Anterior cingulate cortex (tissue), 58 donors: ENCODE measurements at regions not wholly inside any gene's neighbourhood (a gene's known extent, or its start where the extent isn't known, plus 50 kb on each side); places are given as distances from the start of the nearest gene placed in this dataset.
"Not testable (repeated sequence)": the region's sequence is repeated elsewhere in the genome, so short reads cannot be mapped to it uniquely, and the experiment has no call there.

ENCODE experiments used
- DNase-seq, 58 donors: peaks; one replicate each; lab custom pipeline; 2025; lab: John Stamatoyannopoulos, UW

DNA sequence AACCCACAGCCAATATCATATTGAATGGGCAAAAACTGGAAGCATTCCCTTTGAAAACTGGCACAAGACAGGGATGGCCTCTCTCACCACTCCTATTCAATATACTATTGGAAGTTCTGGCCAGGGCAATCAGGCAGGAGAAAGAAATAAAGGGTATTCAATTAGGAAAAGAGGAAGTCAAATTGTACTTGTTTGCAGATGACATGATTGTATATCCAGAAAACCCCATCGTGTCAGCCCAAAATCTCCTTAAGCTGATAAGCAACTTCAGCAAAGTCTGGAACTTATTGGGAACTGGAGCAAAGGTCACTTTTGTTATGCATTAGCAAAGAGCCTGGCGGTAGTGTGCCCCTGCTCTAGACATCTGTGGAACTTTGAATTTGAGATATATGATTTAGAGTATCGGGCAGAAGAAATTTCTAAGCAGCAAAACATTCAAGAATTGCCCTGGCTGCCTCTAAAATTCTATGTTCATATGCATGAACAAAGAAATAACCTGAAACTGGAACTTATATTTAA, 53.4 kb upstream of the PSMA1 start:
- not testable (repeated sequence) for DNase-seq

GRCh38 chr11:14577292-14577691, 57.1 kb upstream of the PSMA1 start:
- no peak for DNase-seq

DNA sequence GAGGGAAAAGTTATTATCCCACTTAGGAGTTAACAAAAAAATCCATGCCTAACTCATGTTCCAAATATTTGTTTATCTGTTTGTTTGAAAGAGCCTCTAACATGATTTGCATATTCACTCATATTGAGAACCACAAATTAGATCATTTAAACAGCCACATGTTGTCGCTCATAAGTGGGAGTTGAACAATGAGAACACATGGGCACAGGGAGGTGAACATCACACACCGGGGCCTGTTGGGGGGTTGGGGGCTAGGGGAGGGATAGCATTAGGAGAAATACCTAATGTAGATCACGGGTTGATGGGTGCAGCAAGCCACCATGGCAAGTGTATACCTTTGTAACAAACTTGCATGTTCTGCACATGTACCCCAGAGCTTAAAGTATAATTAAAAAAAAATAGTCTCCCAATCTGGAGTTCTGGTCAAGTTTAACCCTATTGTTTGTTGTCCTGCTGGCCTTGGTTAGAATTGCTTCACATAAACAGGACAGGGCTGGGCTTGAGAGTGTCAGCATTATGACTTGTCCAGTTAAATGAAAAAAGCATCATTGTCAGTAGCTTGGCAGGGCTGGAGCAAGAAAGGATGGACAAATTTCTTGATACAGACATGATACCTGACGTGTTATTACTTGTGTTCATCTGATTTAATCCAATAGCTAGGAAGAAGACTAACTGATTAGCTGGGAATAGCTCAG, 57.8 kb upstream of the PSMA1 start:
- DNase-seq = no peak

DNA sequence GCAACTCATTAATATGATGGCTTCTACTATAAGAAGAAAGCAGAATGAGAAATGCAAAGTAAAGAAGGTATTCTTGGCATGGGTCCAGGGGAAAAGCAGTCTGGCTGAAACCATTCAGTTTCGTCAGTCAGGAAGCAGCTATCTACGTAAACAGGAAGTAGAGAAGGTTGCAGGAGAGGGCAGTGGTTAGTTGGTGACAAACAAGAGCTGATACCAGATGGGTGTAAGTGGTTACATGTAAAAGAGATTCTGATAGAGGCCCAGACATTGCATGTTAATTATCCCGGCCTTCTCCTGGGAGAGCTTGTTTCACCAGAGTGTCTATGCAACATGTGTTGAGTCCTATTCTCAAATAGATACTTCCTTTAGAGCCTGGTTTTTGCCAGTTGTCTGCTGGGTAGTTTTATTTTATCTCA, 58.4 kb upstream of the PSMA1 start:
- DNase-seq = peak in 2 of 58 donors; percentile 4 to 5

DNA sequence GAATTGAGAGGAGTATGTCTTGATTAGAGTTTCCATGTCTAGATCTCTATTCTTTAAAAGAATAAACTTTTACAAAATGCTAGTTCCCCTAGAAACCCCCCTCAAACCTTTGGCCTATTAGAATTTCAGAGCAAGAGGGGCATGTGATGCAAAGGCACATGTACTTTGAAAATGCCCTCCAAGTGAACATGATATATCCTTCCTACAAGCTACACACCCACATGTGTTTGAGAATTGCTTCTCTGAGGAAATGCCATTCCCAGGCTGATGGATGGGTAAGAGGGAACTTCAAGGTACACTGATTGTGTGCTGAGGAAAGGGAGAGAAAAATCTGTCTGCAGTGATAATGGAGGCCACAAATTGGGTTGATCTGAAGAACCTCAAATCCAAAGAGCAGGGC, 59.5 kb upstream of the PSMA1 start:
- no peak for DNase-seq

- DNase-seq = no peak
Measured at GRCh38 chr11:14582793-14583192, 60.8 kb upstream of the PDE3B start.

GRCh38 chr11:14583252-14584034, 60.2 kb upstream of the PDE3B start:
- no peak for DNase-seq

DNA sequence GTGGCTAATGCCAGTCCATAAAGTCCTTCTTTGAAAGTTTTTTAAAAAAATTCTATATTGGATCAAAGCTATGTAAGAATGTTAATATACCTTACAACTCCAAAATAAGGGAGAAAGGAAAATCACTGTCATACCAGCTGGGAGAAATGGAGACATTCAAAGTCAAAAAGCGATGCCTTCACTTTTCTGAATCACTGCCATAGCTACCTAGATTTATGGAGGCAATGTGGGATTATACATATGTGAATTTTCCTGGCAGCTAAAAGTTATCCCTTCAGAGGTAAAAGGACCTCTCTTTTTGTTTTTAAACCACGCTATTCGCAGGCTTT, 59.6 kb upstream of the PDE3B start:
- DNase-seq = no peak

GRCh38 chr11:14584595-14584994, 59.0 kb upstream of the PDE3B start:
- DNase-seq = no peak

GRCh38 chr11:14585438-14585837, 58.2 kb upstream of the PDE3B start:
- no peak for DNase-seq

DNA sequence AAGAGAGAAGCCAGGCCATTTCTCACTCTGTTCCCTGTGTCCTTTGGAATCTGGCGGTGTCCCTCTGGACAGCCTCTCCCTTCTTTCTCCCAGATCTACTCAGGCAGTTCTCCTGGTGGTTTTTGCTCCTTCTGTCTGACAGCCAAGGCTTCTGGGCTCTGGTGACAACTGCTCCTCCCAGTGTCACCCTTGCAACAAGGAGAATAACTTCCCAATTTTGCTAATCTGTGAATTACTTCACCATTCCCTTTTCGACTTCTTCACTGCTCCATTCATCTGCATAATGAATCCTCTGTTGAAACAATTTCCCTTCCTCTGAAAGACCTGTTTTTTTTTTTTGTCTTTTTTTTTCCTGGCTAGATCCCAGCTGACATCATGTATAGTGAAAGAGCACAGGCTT, 56.3 kb upstream of the PDE3B start:
- DNase-seq = no peak

DNA sequence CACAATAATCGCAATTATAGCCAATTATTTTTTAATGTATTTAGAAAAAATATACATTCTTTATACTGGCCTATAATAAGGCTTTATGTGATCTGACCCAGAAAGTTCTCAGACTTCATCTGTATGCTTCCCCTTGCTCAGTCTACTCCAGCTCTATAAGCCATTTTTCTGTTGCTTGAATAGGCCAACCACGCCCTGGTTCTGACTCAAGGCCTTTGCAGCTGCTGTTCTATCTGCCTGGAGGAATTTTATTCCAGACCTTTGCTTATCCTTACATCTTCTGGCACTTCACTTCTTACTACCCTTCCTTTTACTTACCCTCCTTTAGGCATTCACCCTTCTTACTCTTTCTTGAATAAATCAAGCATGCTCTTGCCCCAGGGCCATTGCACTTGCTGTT, 54.9 kb upstream of the PDE3B start:
- no peak for DNase-seq

GRCh38 chr11:14589421-14589820, 54.2 kb upstream of the PDE3B start:
- no peak for DNase-seq

GRCh38 chr11:14591046-14591445, 52.6 kb upstream of the PDE3B start:
- DNase-seq = not testable (repeated sequence)

DNA sequence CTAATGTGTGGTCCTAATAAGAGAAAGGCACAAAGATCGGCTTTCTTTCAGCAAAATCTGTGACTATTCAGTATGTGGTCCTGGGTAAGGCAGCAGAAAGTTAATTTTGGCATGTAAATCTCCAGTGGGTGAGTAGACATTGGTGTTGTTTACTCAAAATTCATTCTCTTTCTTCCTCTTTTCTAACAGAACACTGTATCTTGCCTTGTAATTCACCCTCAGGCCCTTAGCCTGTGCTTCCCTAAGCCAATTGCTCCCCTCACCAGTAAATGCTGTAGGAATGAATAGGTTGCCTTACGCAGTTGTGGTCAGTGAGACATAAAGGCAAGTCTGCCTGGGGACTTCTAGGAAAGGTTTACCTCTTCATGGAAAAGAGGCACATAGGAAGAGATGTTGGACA, 49.9 kb upstream of the PDE3B start:
- no peak for DNase-seq
